ENCODE measurements at regions not wholly inside any gene's neighbourhood (a gene's known extent, or its start where the extent isn't known, plus 50 kb on each side); places are given as distances from the start of the nearest gene placed in this dataset.
"Not testable (repeated sequence)": the region's sequence is repeated elsewhere in the genome, so short reads cannot be mapped to it uniquely, and the experiment has no call there.

DNA sequence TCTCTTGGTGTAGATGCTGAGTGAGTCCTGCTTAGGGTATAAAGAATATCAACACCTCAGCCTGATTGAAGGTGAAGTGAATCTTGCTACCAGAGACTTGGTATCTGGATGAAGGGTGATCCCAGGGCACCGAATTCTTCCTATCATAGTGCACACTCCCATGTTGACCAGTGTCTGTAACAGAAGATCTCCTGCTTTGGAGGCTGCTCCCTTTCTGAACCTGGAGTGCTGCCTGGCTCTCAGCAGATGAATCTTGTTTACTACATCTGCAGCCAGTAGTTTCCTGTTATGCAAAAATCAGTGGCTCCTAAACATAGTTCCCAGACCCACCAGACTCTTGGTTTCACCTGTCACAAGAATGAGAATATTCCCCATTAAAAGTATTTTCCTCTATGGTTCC is 191.7 kb upstream of the GK2 start:
- Mint-ChIP-seq H3K4me3 (ENCODE audit: low read depth) (no peak overlapping the region), H3K27ac (no peak overlapping the region), H3K4me1 (ENCODE audit: low read depth) (no peaks in the 10 kb centered on the region), H3K27me3 (no peaks in the 10 kb centered on the region), H3K36me3 (ENCODE audit: insufficient read depth) (no peaks in the 10 kb centered on the region), H3K9me3 (ENCODE audit: low read depth) (peaks cover 5% of the 10 kb centered on the region)
- no peak for TF ChIP-seq CTCF (IDR thresholded peaks at IDR 0.05; ENCODE audit: unreplicated experiment)
- DNase-seq (ENCODE audit: low spot score, unreplicated experiment): no peak

GRCh38 chr4:79598801-79599200 is 190.8 kb upstream of the GK2 start:
- H3K27ac Mint-ChIP-seq: no peak overlapping the region
- no peak for DNase-seq (ENCODE audit: low spot score, unreplicated experiment)

DNA sequence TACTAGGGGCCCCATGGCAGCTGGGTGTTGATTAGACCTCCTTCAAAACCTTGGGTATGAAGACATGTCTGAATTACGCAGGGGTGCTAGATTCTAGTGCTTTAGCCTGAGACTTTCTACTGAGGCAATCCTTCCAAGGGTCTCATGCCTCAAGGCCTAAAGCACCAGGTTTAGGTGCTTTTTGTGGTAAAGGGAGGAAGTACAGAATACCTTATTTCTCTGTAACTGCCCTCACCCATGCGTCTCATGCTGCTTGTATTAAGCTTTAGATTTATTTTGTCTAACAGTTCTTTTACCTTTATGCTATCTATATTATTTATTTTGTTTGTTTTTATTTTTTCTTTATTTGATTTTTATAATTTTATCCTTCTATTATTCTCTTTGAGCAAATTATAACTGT is 190.2 kb upstream of the GK2 start:
- no peaks in the 10 kb centered on the region for H3K36me3 Mint-ChIP-seq (ENCODE audit: insufficient read depth)
- no peaks in the 10 kb centered on the region for H3K27me3 Mint-ChIP-seq
- H3K27ac Mint-ChIP-seq: no peak overlapping the region
- H3K4me1 Mint-ChIP-seq (ENCODE audit: low read depth): no peaks in the 10 kb centered on the region
- no peak for DNase-seq (ENCODE audit: low spot score, unreplicated experiment)
- no peak overlapping the region for H3K4me3 Mint-ChIP-seq (ENCODE audit: low read depth)
- no peak for TF ChIP-seq CTCF (IDR thresholded peaks at IDR 0.05; ENCODE audit: unreplicated experiment)
- peaks cover 5% of the 10 kb centered on the region for H3K9me3 Mint-ChIP-seq (ENCODE audit: low read depth)

More at GRCh38 chr4:79598801-79599200, 190.8 kb upstream of the GK2 start:
- Mint-ChIP-seq H3K4me1 (ENCODE audit: low read depth) (no peaks in the 10 kb centered on the region), H3K9me3 (ENCODE audit: low read depth) (peaks cover 5% of the 10 kb centered on the region), H3K36me3 (ENCODE audit: insufficient read depth) (no peaks in the 10 kb centered on the region), H3K27me3 (no peaks in the 10 kb centered on the region), H3K4me3 (ENCODE audit: low read depth) (no peak overlapping the region)
- TF ChIP-seq CTCF (IDR thresholded peaks at IDR 0.05; ENCODE audit: unreplicated experiment): no peak

DNA sequence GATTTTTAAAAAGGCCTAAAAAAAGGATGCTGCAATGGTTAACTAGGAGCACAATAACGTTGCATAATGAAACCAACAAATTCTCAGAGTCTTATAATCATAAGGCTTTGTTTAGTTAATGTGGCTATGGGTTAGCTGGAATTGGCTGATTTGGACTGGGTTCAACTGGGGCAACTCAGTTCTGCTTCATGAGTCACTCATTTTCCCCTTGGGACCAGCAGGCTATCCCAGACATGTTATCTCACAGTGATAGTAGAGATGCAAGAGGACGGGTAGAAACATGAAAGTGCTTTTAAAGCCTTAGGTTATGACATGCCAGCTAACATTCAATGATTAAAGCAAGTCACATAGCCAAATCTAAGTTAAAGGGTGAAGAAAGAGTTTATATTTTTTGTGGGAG is 189.2 kb upstream of the GK2 start:
- no peaks in the 10 kb centered on the region for H3K4me1 Mint-ChIP-seq (ENCODE audit: low read depth)
- no peaks in the 10 kb centered on the region for H3K27me3 Mint-ChIP-seq
- H3K4me3 Mint-ChIP-seq (ENCODE audit: low read depth): no peak overlapping the region
- no peaks in the 10 kb centered on the region for H3K36me3 Mint-ChIP-seq (ENCODE audit: insufficient read depth)
- no peak overlapping the region for H3K27ac Mint-ChIP-seq
- peaks cover 5% of the 10 kb centered on the region for H3K9me3 Mint-ChIP-seq (ENCODE audit: low read depth)
- TF ChIP-seq CTCF (IDR thresholded peaks at IDR 0.05; ENCODE audit: unreplicated experiment): no peak
- DNase-seq (ENCODE audit: low spot score, unreplicated experiment): no peak

GRCh38 chr4:79592218-79592617 is 184.2 kb upstream of the GK2 start:
- H3K4me1 Mint-ChIP-seq (ENCODE audit: low read depth); DNase-seq (ENCODE audit: low spot score, unreplicated experiment): not testable (repeated sequence)

GRCh38 chr4:79588679-79589078 is 180.7 kb upstream of the GK2 start:
- Mint-ChIP-seq H3K27ac (no peak overlapping the region), H3K36me3 (ENCODE audit: insufficient read depth) (no peaks in the 10 kb centered on the region), H3K4me1 (ENCODE audit: low read depth) (peaks cover 5% of the 10 kb centered on the region), H3K9me3 (ENCODE audit: low read depth) (no peaks in the 10 kb centered on the region), H3K4me3 (ENCODE audit: low read depth) (no peak overlapping the region), H3K27me3 (no peaks in the 10 kb centered on the region)
- no peak for TF ChIP-seq CTCF (IDR thresholded peaks at IDR 0.05; ENCODE audit: unreplicated experiment)
- no peak for DNase-seq (ENCODE audit: low spot score, unreplicated experiment)

More at GRCh38 chr4:79592218-79592617, 184.2 kb upstream of the GK2 start:
- not testable (repeated sequence) for H3K36me3 Mint-ChIP-seq (ENCODE audit: insufficient read depth); H3K27ac Mint-ChIP-seq; H3K9me3 Mint-ChIP-seq (ENCODE audit: low read depth); H3K4me3 Mint-ChIP-seq (ENCODE audit: low read depth); H3K27me3 Mint-ChIP-seq

- H3K4me1 Mint-ChIP-seq (ENCODE audit: low read depth); H3K27me3 Mint-ChIP-seq; H3K36me3 Mint-ChIP-seq (ENCODE audit: insufficient read depth); DNase-seq (ENCODE audit: low spot score, unreplicated experiment); H3K27ac Mint-ChIP-seq; H3K4me3 Mint-ChIP-seq (ENCODE audit: low read depth); H3K9me3 Mint-ChIP-seq (ENCODE audit: low read depth): not testable (repeated sequence)
Observed at GRCh38 chr4:79587207-79587606, 179.2 kb upstream of the GK2 start.
